Esophagus muscularis mucosa (tissue), 3 donors: ENCODE measurements at regions not wholly inside any gene's neighbourhood (a gene's known extent, or its start where the extent isn't known, plus 50 kb on each side); places are given as distances from the start of the nearest gene placed in this dataset.

ENCODE experiments used
- CTCF ChIP-seq, 3 experiments: fragments of 200-600 bp in 2 of 3; fragments of 450-650 bp in 1 of 3; sonication (generic) in 2 of 3; IDR thresholded peaks; one replicate each; pipeline ENCODE4 v1.5.1; 2017 to 2019; ENCODE audit warnings: antibody characterized with exemption in 3 of 3, mild to moderate bottlenecking in 2 of 3, moderate library complexity in 1 of 3
- EP300 ChIP-seq: sonication (generic); formaldehyde crosslinking; IDR thresholded peaks from one replicate; pipeline ENCODE4 v1.6.1; 2017; ENCODE audit warnings: antibody characterized with exemption

GRCh38 chr4:78673337-78673736 is 102.8 kb upstream of the BMP2K start:
- TF ChIP-seq CTCF (IDR thresholded peaks at IDR 0.05) (no peak), EP300 (no peak)
